SK-N-SH (cell line): ENCODE measurements at regions not wholly inside any gene's neighbourhood (a gene's known extent, or its start where the extent isn't known, plus 50 kb on each side); places are given as distances from the start of the nearest gene placed in this dataset.

Experiments
- CTCF ChIA-PET: fragments of 300-600, 350-600 bp; formaldehyde crosslinking; extraction: SDS; loops from one replicate; lab custom pipeline; 2021; lab: Yijun Ruan, JAX
- POLR2A ChIA-PET: fragments of 350-600 bp; sonication (Branson Sonifier 250); formaldehyde crosslinking; extraction: SDS; loops from one replicate; lab custom pipeline; 2020; ENCODE audit warnings: antibody characterized with exemption, inconsistent platforms; lab: Yijun Ruan, JAX
- DNase-seq: peaks from one replicate; pipeline ENCODE4 v3.0.0; 2012
- H2AFZ ChIP-seq: fragments of 200-600 bp; sonication (generic); 2 replicates; pipeline ENCODE4 v1.8.1; 2016; ENCODE audit warnings: antibody characterized with exemption, mild to moderate bottlenecking, low read depth
- H3F3A ChIP-seq: fragments of 200-600 bp; sonication (generic); replicated peaks from 2 replicates; pipeline ENCODE3; 2016; ENCODE audit warnings: antibody characterized with exemption, mild to moderate bottlenecking; ENCODE audit not compliant: insufficient read depth
- H3K27ac ChIP-seq, 2 experiments: fragments of 200-500 bp in 1 of 2; fragments of 200-600 bp in 1 of 2; sonication (Bioruptor generic) in 1 of 2; sonication (generic), shearing (Covaris generic) in 1 of 2; 2 replicates each; pipeline versions ENCODE4 v1.5.1 to v1.6.1; 2014 to 2016; ENCODE audit warnings: low read depth in 2 of 2, inconsistent platforms in 1 of 2, low read length in 1 of 2, mild to moderate bottlenecking in 1 of 2, mixed read lengths in 1 of 2
- H3K27me3 ChIP-seq: fragments of 200-600 bp; sonication (generic), shearing (Covaris generic); 2 replicates; pipeline ENCODE4 v1.6.1; 2016; ENCODE audit warnings: mixed run types; ENCODE audit not compliant: insufficient read depth
- H3K36me3 ChIP-seq, 2 experiments: fragments of 200-500 bp in 1 of 2; fragments of 200-600 bp in 1 of 2; sonication (Bioruptor generic) in 1 of 2; sonication (generic) in 1 of 2; replicated peaks in 1 of 2; 2 replicates each; pipeline versions ENCODE3 to v1.5.1; 2014 to 2016; ENCODE audit warnings: low read length in 1 of 2, mild to moderate bottlenecking in 1 of 2; ENCODE audit not compliant: insufficient read depth in 2 of 2, control insufficient read depth in 1 of 2
- H3K4me1 ChIP-seq, 2 experiments: fragments of 200-500 bp in 1 of 2; fragments of 200-600 bp in 1 of 2; sonication (Bioruptor generic) in 1 of 2; sonication (generic), shearing (Covaris generic) in 1 of 2; 2 replicates each; pipeline versions ENCODE4 v1.5.1 to v1.6.1; 2014 to 2016; ENCODE audit warnings: low read depth in 1 of 2, low read length in 1 of 2, mixed run types in 1 of 2; ENCODE audit not compliant: insufficient read depth in 2 of 2, control insufficient read depth in 1 of 2
- H3K4me2 ChIP-seq: fragments of 200-600 bp; sonication (generic), shearing (Covaris generic); 2 replicates; pipeline ENCODE4 v1.6.1; 2017; ENCODE audit warnings: mixed run types
- H3K4me3 ChIP-seq, 2 experiments: fragments of 200-500 bp in 1 of 2; fragments of 200-600 bp in 1 of 2; sonication (Bioruptor generic) in 1 of 2; sonication (generic), shearing (Covaris generic) in 1 of 2; 2 replicates each; pipeline versions ENCODE4 v1.5.1 to v1.8.1; 2014 to 2016; ENCODE audit warnings: low read depth in 2 of 2, inconsistent platforms in 1 of 2, low read length in 1 of 2, mild to moderate bottlenecking in 1 of 2, mixed read lengths in 1 of 2, moderate library complexity in 1 of 2
- H3K79me2 ChIP-seq: fragments of 200-600 bp; sonication (generic); 2 replicates; pipeline ENCODE4 v1.8.1; 2017; ENCODE audit warnings: mild to moderate bottlenecking; ENCODE audit not compliant: insufficient read depth
- H3K9ac ChIP-seq: fragments of 200-600 bp; sonication (generic); 2 replicates; pipeline ENCODE4 v1.6.1; 2017; ENCODE audit warnings: mixed run types
- H3K9me2 ChIP-seq: fragments of 200-600 bp; sonication (generic); 2 replicates; pipeline ENCODE4 v1.6.1; 2017; ENCODE audit warnings: mixed run types
- H3K9me3 ChIP-seq: fragments of 200-600 bp; sonication (generic); 2 replicates; pipeline ENCODE4 v1.6.1; 2017; ENCODE audit warnings: mixed run types, mild to moderate bottlenecking, moderate library complexity
- H4K20me1 ChIP-seq: fragments of 200-600 bp; sonication (generic); 2 replicates; pipeline ENCODE4 v1.6.1; 2017; ENCODE audit warnings: mild to moderate bottlenecking, mixed run types; ENCODE audit not compliant: insufficient read depth
- CHD2 ChIP-seq: fragments of 150-350 bp; IDR thresholded peaks from 2 replicates; pipeline ENCODE4 v1.6.1; 2018; ENCODE audit warnings: low read length; ENCODE audit not compliant: partially characterized antibody
- FOSL2 ChIP-seq: IDR thresholded peaks from 2 replicates; pipeline ENCODE4 v1.4.0; 2012; ENCODE audit warnings: low read depth, mild to moderate bottlenecking, moderate library complexity, borderline replicate concordance
- FOXM1 ChIP-seq: IDR thresholded peaks from 2 replicates; pipeline ENCODE4 v1.4.0; 2012; ENCODE audit warnings: low read depth, mild to moderate bottlenecking
- IRF3 ChIP-seq: fragments of 150-350 bp; IDR thresholded peaks from 2 replicates; pipeline ENCODE4 v1.6.1; 2016; ENCODE audit warnings: mild to moderate bottlenecking, low read depth, low read length
- JUND ChIP-seq: IDR thresholded peaks from 2 replicates; pipeline ENCODE4 v1.4.0; 2012
- MAX ChIP-seq: IDR thresholded peaks from 2 replicates; pipeline ENCODE4 v1.4.0; 2012; ENCODE audit warnings: low read depth
- MEF2A ChIP-seq: IDR thresholded peaks from 2 replicates; pipeline ENCODE4 v1.4.0; 2012; ENCODE audit warnings: low read depth, borderline replicate concordance
- MXI1 ChIP-seq: IDR thresholded peaks from 2 replicates; pipeline ENCODE4 v1.6.1; 2012; ENCODE audit warnings: mild to moderate bottlenecking, low read depth, low read length, improper control_type of control experiment
- PBX3 ChIP-seq: IDR thresholded peaks from 2 replicates; pipeline ENCODE4; 2012
- POLR2AphosphoS5 ChIP-seq: IDR thresholded peaks from 2 replicates; pipeline ENCODE4 v1.6.1; 2012; ENCODE audit warnings: low read depth, low read length
- RAD21 ChIP-seq: IDR thresholded peaks from 2 replicates; pipeline ENCODE4 v1.6.1; 2012; ENCODE audit warnings: mild to moderate bottlenecking, low read length
- SIN3A ChIP-seq: IDR thresholded peaks from 2 replicates; pipeline ENCODE4 v1.6.1; 2012; ENCODE audit warnings: low read depth, mild to moderate bottlenecking, low read length, moderate library complexity, borderline replicate concordance
- TCF12 ChIP-seq: IDR thresholded peaks from 2 replicates; pipeline ENCODE4 v1.4.0; 2012
- USF2 ChIP-seq: fragments of 150-350 bp; IDR thresholded peaks from 2 replicates; pipeline ENCODE4 v1.6.1; 2017; ENCODE audit warnings: antibody characterized with exemption, low read length, low read depth, borderline replicate concordance
- WGBS: methylation state at CpG from one replicate; pipeline ENCODE4 v1.1.6; 2017; ENCODE audit warnings: low lambda C conversion rate; 5-methylcytosine and 5-hydroxymethylcytosine counted together

GRCh38 chr1:203420263-203420662 lies 55.3 kb upstream of the PRELP start:
- Histone ChIP-seq H3K9ac (no peak overlapping the region), H3K79me2 (no peaks in the 10 kb centered on the region), H3K9me2 (no peaks in the 10 kb centered on the region), H2AFZ (no peak overlapping the region), H3K27ac (no peak overlapping the region), H3K9me3 (no peaks in the 10 kb centered on the region), H3K4me3 (no peak overlapping the region), H3K4me1 (peaks cover 0 to 5% of the 10 kb centered on the region in 2 experiments; a peak in 2 of 4 replicates), H3K27me3 (peaks cover 32% of the 10 kb centered on the region), H3K36me3 (no peaks in the 10 kb centered on the region), H3F3A (no peaks in the 10 kb centered on the region), H4K20me1 (no peaks in the 10 kb centered on the region), H3K4me2 (no peak overlapping the region)
- POLR2A ChIA-PET = no interaction called here
- TF ChIP-seq MEF2A (no peak), FOSL2 (no peak), POLR2AphosphoS5 (no peak), CHD2 (no peak), RAD21 (no peak), MAX (no peak), MXI1 (no peak), SIN3A (no peak), JUND (no peak), TCF12 (no peak)
- CTCF ChIA-PET = interaction anchor here (1.2 kb wide), 1 partner anchor 20 kb away, joined by 3 read pairs; no protein-coding TSS in a partner anchor
- no peak for DNase-seq
- WGBS = 23% methylated on average over 1 of the region's 1 CpG

- TF ChIP-seq TCF12 (no peak), FOXM1 (no peak), IRF3 (no peak)
- TF ChIP-seq, all 33 proteins: peak for 0
- Histone ChIP-seq H3K27ac (no peak overlapping the region), H3K4me1 (peaks cover 0 to 8% of the 10 kb centered on the region in 2 experiments; a peak in 2 of 4 replicates), H3K4me2 (no peak overlapping the region), H3K4me3 (no peak overlapping the region), H3K9me2 (no peaks in the 10 kb centered on the region), H3K9ac (no peak overlapping the region), H3K27me3 (peaks cover 35% of the 10 kb centered on the region), H3K79me2 (no peaks in the 10 kb centered on the region), H4K20me1 (no peaks in the 10 kb centered on the region), H2AFZ (no peak overlapping the region), H3K36me3 (no peaks in the 10 kb centered on the region), H3F3A (no peaks in the 10 kb centered on the region), H3K9me3 (no peaks in the 10 kb centered on the region)
- DNase-seq = no peak
- ChIA-PET POLR2A (no interaction called here), CTCF (interaction anchor here (1.2 kb wide), 1 partner anchor 19 kb away, joined by 3 read pairs; no protein-coding TSS in a partner anchor)
Observed at GRCh38 chr1:203421246-203421645, 54.4 kb upstream of the PRELP start.

- Histone ChIP-seq H3K27ac (no peak overlapping the region), H3F3A (no peaks in the 10 kb centered on the region), H3K9ac (no peak overlapping the region), H3K4me1 (peaks cover 0 to 8% of the 10 kb centered on the region in 2 experiments; a peak in 2 of 4 replicates), H3K79me2 (no peaks in the 10 kb centered on the region), H3K27me3 (peaks cover 43% of the 10 kb centered on the region), H4K20me1 (no peaks in the 10 kb centered on the region), H2AFZ (no peak overlapping the region), H3K4me3 (no peak overlapping the region), H3K4me2 (no peak overlapping the region), H3K9me2 (no peaks in the 10 kb centered on the region), H3K36me3 (no peaks in the 10 kb centered on the region), H3K9me3 (no peaks in the 10 kb centered on the region)
- CTCF ChIA-PET = no interaction called here
- no peak for DNase-seq
- TF ChIP-seq USF2 (no peak), PBX3 (no peak), FOXM1 (no peak)
- POLR2A ChIA-PET = no interaction called here
- WGBS = 46% methylated on average over 6 of the region's 6 CpGs
Observed at GRCh38 chr1:203422116-203422515, 53.5 kb upstream of the PRELP start.
